GM12891 (cell line): ENCODE measurements at regions not wholly inside any gene's neighbourhood (a gene's known extent, or its start where the extent isn't known, plus 50 kb on each side); places are given as distances from the start of the nearest gene placed in this dataset.

Source experiments
- DNase-seq: peaks from one replicate; pipeline ENCODE4 v3.0.0; 2011; ENCODE audit warnings: low spot score; ENCODE audit not compliant: insufficient read length
- FAIRE-seq: peaks from 2 replicates; lab custom pipeline; 2011; peaks lifted over from hg19 to GRCh38; lab: Jason Lieb, UNC
- PAX5 ChIP-seq: IDR thresholded peaks from 2 replicates; pipeline ENCODE4 v1.6.1; 2011; ENCODE audit warnings: low read length, moderate library complexity, mild to moderate bottlenecking; ENCODE audit not compliant: insufficient read depth, severe bottlenecking
- POLR2A ChIP-seq: IDR thresholded peaks from 2 replicates; pipeline ENCODE4 v1.6.1; 2011; ENCODE audit warnings: low read depth, low read length, control low read depth
- POLR2AphosphoS5 ChIP-seq: IDR thresholded peaks from 2 replicates; pipeline ENCODE4 v1.6.1; 2011; ENCODE audit warnings: low read depth, low read length, control low read depth
- POU2F2 ChIP-seq: IDR thresholded peaks from 2 replicates; pipeline ENCODE4 v1.6.1; 2011; ENCODE audit warnings: low read depth, mild to moderate bottlenecking, control low read depth, low read length, moderate library complexity
- SPI1 ChIP-seq: IDR thresholded peaks from 2 replicates; pipeline ENCODE4 v1.6.1; 2011; ENCODE audit warnings: low read depth, low read length, control low read depth
- TAF1 ChIP-seq: IDR thresholded peaks from 2 replicates; pipeline ENCODE4 v1.6.1; 2011; ENCODE audit warnings: low read depth, low read length, control low read depth

GRCh38 chr10:47237316-47238260 is 62.4 kb upstream of the GDF10 start:
- no peak for FAIRE-seq

GRCh38 chr10:47238331-47239095 is 61.5 kb upstream of the GDF10 start:
- no peak for FAIRE-seq
- TF ChIP-seq PAX5 (no peak), POU2F2 (no peak), TAF1 (no peak), SPI1 (no peak), POLR2AphosphoS5 (no peak), POLR2A (no peak)
- no peak for DNase-seq

More at GRCh38 chr10:47237316-47238260, 62.4 kb upstream of the GDF10 start:
- TF ChIP-seq TAF1, result no peak
- no peak for TF ChIP-seq PAX5
- TF ChIP-seq POU2F2, result no peak
- TF ChIP-seq POLR2A, result no peak
- TF ChIP-seq POLR2AphosphoS5, result no peak
- no peak for TF ChIP-seq SPI1
- no peak for DNase-seq

GRCh38 chr10:47239211-47239610 is 60.8 kb upstream of the GDF10 start:
- TF ChIP-seq TAF1, result no peak
- TF ChIP-seq POU2F2, result no peak
- TF ChIP-seq POLR2AphosphoS5, result no peak
- no peak for TF ChIP-seq SPI1
- FAIRE-seq, result no peak
- DNase-seq, result no peak

GRCh38 chr10:47240173-47240572 is 59.8 kb upstream of the GDF10 start:
- no peak for TF ChIP-seq TAF1
- TF ChIP-seq PAX5, result no peak
- TF ChIP-seq SPI1, result no peak
- no peak for TF ChIP-seq POLR2A
- TF ChIP-seq POLR2AphosphoS5, result no peak
- DNase-seq, result no peak
- FAIRE-seq, result no peak

GRCh38 chr10:47241256-47241655 is 58.7 kb upstream of the GDF10 start:
- TF ChIP-seq POLR2A (no peak), POU2F2 (no peak), SPI1 (no peak), POLR2AphosphoS5 (no peak), TAF1 (no peak)
- FAIRE-seq (no peak), DNase-seq (no peak)

- no peak for FAIRE-seq
- DNase-seq, result no peak
These were observed 57.8 kb upstream of the GDF10 start for GRCh38 chr10:47241946-47242867.

GRCh38 chr10:47243356-47243755 is 56.6 kb upstream of the GDF10 start:
- no peak for TF ChIP-seq TAF1
- no peak for TF ChIP-seq POLR2AphosphoS5
- no peak for TF ChIP-seq SPI1
- no peak for TF ChIP-seq PAX5
- no peak for TF ChIP-seq POU2F2
- no peak for TF ChIP-seq POLR2A
- DNase-seq, result no peak
- FAIRE-seq, result no peak

More at GRCh38 chr10:47241946-47242867, 57.8 kb upstream of the GDF10 start:
- TF ChIP-seq POLR2A (no peak), POU2F2 (no peak), TAF1 (no peak), POLR2AphosphoS5 (no peak), SPI1 (no peak), PAX5 (no peak)

- DNase-seq (no peak), FAIRE-seq (no peak)
- TF ChIP-seq POU2F2, result no peak
- no peak for TF ChIP-seq PAX5
- no peak for TF ChIP-seq POLR2A
- no peak for TF ChIP-seq POLR2AphosphoS5
- TF ChIP-seq TAF1, result no peak
- TF ChIP-seq SPI1, result no peak
These were observed 56.2 kb upstream of the GDF10 start for GRCh38 chr10:47243791-47244190.
